Hematopoietic multipotent progenitor cell treated with erythropoietin and hydrocortisone succinate and interleukin-3 and kit ligand, for 17 days (in vitro differentiated cells): ENCODE measurements at regions not wholly inside any gene's neighbourhood (a gene's known extent, or its start where the extent isn't known, plus 50 kb on each side); places are given as distances from the start of the nearest gene placed in this dataset.

Experiments
- DNase-seq: peaks from one replicate; pipeline ENCODE4 v3.0.0-alpha.2; 2015; ENCODE audit warnings: low spot score

- no peak for DNase-seq
Observed at GRCh38 chr1:29485096-29485925, 249.0 kb downstream of the PTPRU start.

GRCh38 chr1:29482991-29483390 is 246.7 kb downstream of the PTPRU start:
- DNase-seq, result no peak

- no peak for DNase-seq
Observed at GRCh38 chr1:29482064-29482463, 245.7 kb downstream of the PTPRU start.

GRCh38 chr1:29481031-29481430 is 244.7 kb downstream of the PTPRU start:
- no peak for DNase-seq

GRCh38 chr1:29478879-29479278 is 242.6 kb downstream of the PTPRU start:
- no peak for DNase-seq

GRCh38 chr1:29478151-29478791 is 241.9 kb downstream of the PTPRU start:
- no peak for DNase-seq

GRCh38 chr1:29475326-29475725 is 239.0 kb downstream of the PTPRU start:
- no peak for DNase-seq

- no peak for DNase-seq
Observed at GRCh38 chr1:29474274-29475244, 238.2 kb downstream of the PTPRU start.

GRCh38 chr1:29473161-29473855 is 237.0 kb downstream of the PTPRU start:
- no peak for DNase-seq

GRCh38 chr1:29471487-29472313 is 235.4 kb downstream of the PTPRU start:
- no peak for DNase-seq

GRCh38 chr1:29470788-29471119 is 234.4 kb downstream of the PTPRU start:
- no peak for DNase-seq

- no peak for DNase-seq
Observed at GRCh38 chr1:29470087-29470787, 233.9 kb downstream of the PTPRU start.

GRCh38 chr1:29469457-29469856 is 233.1 kb downstream of the PTPRU start:
- DNase-seq, result no peak

- no peak for DNase-seq
Observed at GRCh38 chr1:29467989-29468900, 231.9 kb downstream of the PTPRU start.

- DNase-seq, result no peak
Observed at GRCh38 chr1:29466258-29466657, 229.9 kb downstream of the PTPRU start.

- DNase-seq, result no peak
Observed at GRCh38 chr1:29465755-29466154, 229.4 kb downstream of the PTPRU start.

GRCh38 chr1:29462096-29462495 is 225.8 kb downstream of the PTPRU start:
- DNase-seq, result no peak

- DNase-seq, result no peak
Observed at GRCh38 chr1:29461115-29461739, 224.9 kb downstream of the PTPRU start.

- DNase-seq, result no peak
Observed at GRCh38 chr1:29460694-29461093, 224.4 kb downstream of the PTPRU start.
